HFFc6 (cell line): ENCODE measurements at regions not wholly inside any gene's neighbourhood (a gene's known extent, or its start where the extent isn't known, plus 50 kb on each side); places are given as distances from the start of the nearest gene placed in this dataset.

Source experiments
- DNase-seq: peaks from one replicate; pipeline ENCODE4 v3.0.0-alpha.2; 2018
- H3K27ac Mint-ChIP-seq: 2 replicates; pipeline ENCODE4 v1.8.0; 2020; ENCODE audit warnings: mild to moderate bottlenecking, mixed read lengths
- H3K27me3 Mint-ChIP-seq: 2 replicates; pipeline ENCODE4 v1.8.0; 2021; ENCODE audit warnings: mild to moderate bottlenecking, moderate library complexity, mixed read lengths; ENCODE audit not compliant: insufficient read depth
- H3K36me3 Mint-ChIP-seq: 2 replicates; pipeline ENCODE4 v1.8.0; 2021; ENCODE audit warnings: low read depth, mixed read lengths
- H3K4me1 Mint-ChIP-seq: 2 replicates; pipeline ENCODE4 v1.8.0; 2020; ENCODE audit warnings: low read depth, mixed read lengths
- H3K4me3 Mint-ChIP-seq: 2 replicates; pipeline ENCODE4 v1.8.0; 2020; ENCODE audit warnings: mild to moderate bottlenecking, moderate library complexity, mixed read lengths
- H3K9me3 Mint-ChIP-seq: 2 replicates; pipeline ENCODE4 v1.8.0; 2020; ENCODE audit warnings: mild to moderate bottlenecking, mixed read lengths
- TF ChIP-seq, protein P1 (sequence below): fragments of 200-600 bp; sonication (generic); IDR thresholded peaks from 2 replicates; pipeline ENCODE4 v1.5.0; 2021; ENCODE audit warnings: antibody characterized with exemption, mild to moderate bottlenecking

- Mint-ChIP-seq H3K4me1 (no peaks in the 10 kb centered on the region), H3K9me3 (peaks cover 14% of the 10 kb centered on the region), H3K36me3 (peaks cover 5% of the 10 kb centered on the region), H3K4me3 (no peak overlapping the region), H3K27me3 (no peaks in the 10 kb centered on the region; the same call in 1 of the 2 replicates), H3K27ac (no peak overlapping the region)
- TF ChIP-seq, protein P1, sequence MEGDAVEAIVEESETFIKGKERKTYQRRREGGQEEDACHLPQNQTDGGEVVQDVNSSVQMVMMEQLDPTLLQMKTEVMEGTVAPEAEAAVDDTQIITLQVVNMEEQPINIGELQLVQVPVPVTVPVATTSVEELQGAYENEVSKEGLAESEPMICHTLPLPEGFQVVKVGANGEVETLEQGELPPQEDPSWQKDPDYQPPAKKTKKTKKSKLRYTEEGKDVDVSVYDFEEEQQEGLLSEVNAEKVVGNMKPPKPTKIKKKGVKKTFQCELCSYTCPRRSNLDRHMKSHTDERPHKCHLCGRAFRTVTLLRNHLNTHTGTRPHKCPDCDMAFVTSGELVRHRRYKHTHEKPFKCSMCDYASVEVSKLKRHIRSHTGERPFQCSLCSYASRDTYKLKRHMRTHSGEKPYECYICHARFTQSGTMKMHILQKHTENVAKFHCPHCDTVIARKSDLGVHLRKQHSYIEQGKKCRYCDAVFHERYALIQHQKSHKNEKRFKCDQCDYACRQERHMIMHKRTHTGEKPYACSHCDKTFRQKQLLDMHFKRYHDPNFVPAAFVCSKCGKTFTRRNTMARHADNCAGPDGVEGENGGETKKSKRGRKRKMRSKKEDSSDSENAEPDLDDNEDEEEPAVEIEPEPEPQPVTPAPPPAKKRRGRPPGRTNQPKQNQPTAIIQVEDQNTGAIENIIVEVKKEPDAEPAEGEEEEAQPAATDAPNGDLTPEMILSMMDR, result no peak
- no peak for DNase-seq
Observed at GRCh38 chr6:167739721-167740475, 86.8 kb upstream of the AFDN start.

GRCh38 chr6:167742719-167743303 lies 83.9 kb upstream of the AFDN start:
- TF ChIP-seq, protein P1, result no peak
- Mint-ChIP-seq H3K27me3 (no peaks in the 10 kb centered on the region; the same call in 1 of the 2 replicates), H3K27ac (no peak overlapping the region), H3K4me3 (no peak overlapping the region), H3K4me1 (no peaks in the 10 kb centered on the region), H3K9me3 (peaks cover 12% of the 10 kb centered on the region; the same call in 1 of the 2 replicates), H3K36me3 (no peaks in the 10 kb centered on the region)
- DNase-seq, result no peak

- TF ChIP-seq, protein P1, result no peak
- peaks cover 12% of the 10 kb centered on the region; the same call in 1 of the 2 replicates for H3K9me3 Mint-ChIP-seq
- H3K27ac Mint-ChIP-seq, result no peak overlapping the region
- peaks cover 1% of the 10 kb centered on the region for H3K27me3 Mint-ChIP-seq
- no peaks in the 10 kb centered on the region for H3K4me1 Mint-ChIP-seq
- H3K36me3 Mint-ChIP-seq, result no peaks in the 10 kb centered on the region
- DNase-seq, result no peak
- H3K4me3 Mint-ChIP-seq, result no peak overlapping the region
Observed at GRCh38 chr6:167744681-167745669, 81.7 kb upstream of the AFDN start.

- TF ChIP-seq, protein P1, result no peak
- no peak overlapping the region for H3K27ac Mint-ChIP-seq
- H3K9me3 Mint-ChIP-seq, result peaks cover 12% of the 10 kb centered on the region; the same call in 1 of the 2 replicates
- no peaks in the 10 kb centered on the region for H3K4me1 Mint-ChIP-seq
- H3K36me3 Mint-ChIP-seq, result no peaks in the 10 kb centered on the region
- peaks cover 1% of the 10 kb centered on the region; the same call in 1 of the 2 replicates for H3K27me3 Mint-ChIP-seq
- no peak overlapping the region for H3K4me3 Mint-ChIP-seq
- no peak for DNase-seq
Observed at GRCh38 chr6:167745670-167746389, 80.9 kb upstream of the AFDN start.
